ENCODE measurements at regions not wholly inside any gene's neighbourhood (a gene's known extent, or its start where the extent isn't known, plus 50 kb on each side); places are given as distances from the start of the nearest gene placed in this dataset.

- Histone ChIP-seq H3K9me1 (ENCODE audit: control insufficient read depth, insufficient read depth, low read length) (no peaks in the 10 kb centered on the region), H4K20me1 (replicated peaks; ENCODE audit: control insufficient read depth, insufficient read depth, low read length) (no peaks in the 10 kb centered on the region), H3K4me3 (no peak overlapping the region), H3K4me2 (ENCODE audit: insufficient read depth, low read length) (no peak overlapping the region), H3K36me3 (ENCODE audit: control insufficient read depth, insufficient read depth, low read length) (no peaks in the 10 kb centered on the region), H3K4me1 (replicated peaks in 1 of 2; ENCODE audit: control insufficient read depth in 2 of 2, insufficient read depth in 2 of 2, low read length in 2 of 2) (peaks cover 0 to 18% of the 10 kb centered on the region in 2 experiments; a peak in 3 of 5 replicates), H3K27ac (ENCODE audit: extremely low read depth, low read depth, low read length) (no peak overlapping the region), H3K9me3 (replicated peaks; ENCODE audit: control insufficient read depth, insufficient read depth, low read depth, low read length) (no peaks in the 10 kb centered on the region), H3K9ac (ENCODE audit: insufficient read depth in 1 of 2, low read depth in 2 of 2, low read length in 2 of 2) (no peak overlapping the region), H3K79me2 (ENCODE audit: control insufficient read depth, insufficient read depth, low read length) (no peaks in the 10 kb centered on the region), H3K27me3 (ENCODE audit: control insufficient read depth in 2 of 2, insufficient read depth in 2 of 2, low read length in 2 of 2) (no peaks in the 10 kb centered on the region), H2AFZ (ENCODE audit: low read depth, low read length) (no peak overlapping the region)
- no peak for DNase-seq (ENCODE audit: extremely low read depth in 1 of 4, low spot score in 3 of 4)
- FAIRE-seq, result no peak
- intact Hi-C loops (cut with micrococcal nuclease) (no loop called here), in situ Hi-C loops (cut with MboI) (no loop called here)
- ChIA-PET POLR2A (no interaction called here), CTCF (ENCODE audit: low intra/inter-chr PET ratio) (no interaction called here)
- 28% methylated on average over 2 of the region's 2 CpGs for WGBS (ENCODE audit: insufficient coverage, low coverage, missing lambda C conversion rate)
- ATAC-seq, result no peak
- TF ChIP-seq REST (IDR thresholded peaks at IDR 0.05; ENCODE audit: borderline replicate concordance) (no peak), REST (CRISPR knock-in tag; IDR thresholded peaks at IDR 0.05; ENCODE audit: low read depth) (no peak), HDAC1 (IDR thresholded peaks at IDR 0.05) (no peak), MAFG (tag; conservative IDR thresholded peaks at IDR 0.05) (no peak), EGR1 (conservative IDR thresholded peaks at IDR 0.05) (no peak)
- BruUV-seq (replicated peaks), result no TSS peak
Measured at GRCh38 chr4:128457726-128458125, 170.1 kb upstream of the PGRMC2 start.
